ENCODE measurements at regions not wholly inside any gene's neighbourhood (a gene's known extent, or its start where the extent isn't known, plus 50 kb on each side); places are given as distances from the start of the nearest gene placed in this dataset.
"Not testable (repeated sequence)": the region's sequence is repeated elsewhere in the genome, so short reads cannot be mapped to it uniquely, and the experiment has no call there.

GRCh38 chr10:37520488-37520887 lies 336.9 kb downstream of the ZNF248 start:
- Histone ChIP-seq H3K27ac (ENCODE audit: control insufficient read depth, insufficient read depth, low read length) (no peak overlapping the region), H2AFZ (ENCODE audit: control insufficient read depth, low read length) (no peak overlapping the region), H3K9me1 (ENCODE audit: control insufficient read depth, extremely low read depth, insufficient read depth, low read length) (no peaks in the 10 kb centered on the region), H3K4me3 (ENCODE audit: control insufficient read depth in 2 of 3, extremely low read depth in 1 of 3, insufficient read depth in 2 of 3, low read depth in 1 of 3, low read length in 3 of 3) (no peak overlapping the region), H3K27me3 (ENCODE audit: control insufficient read depth, extremely low read depth, insufficient read depth, low read length) (no peaks in the 10 kb centered on the region), H3K9me3 (ENCODE audit: control insufficient read depth, low read depth, low read length) (no peaks in the 10 kb centered on the region), H3K4me1 (ENCODE audit: control insufficient read depth, extremely low read depth, insufficient read depth, low read length) (no peaks in the 10 kb centered on the region), H4K20me1 (ENCODE audit: control insufficient read depth, extremely low read depth, insufficient read depth, low read length) (no peaks in the 10 kb centered on the region), H3K36me3 (ENCODE audit: control insufficient read depth in 2 of 2, extremely low read depth in 1 of 2, insufficient read depth in 2 of 2, low read length in 2 of 2) (no peaks in the 10 kb centered on the region), H3K4me2 (ENCODE audit: control insufficient read depth, extremely low read depth, insufficient read depth, low read depth, low read length) (no peak overlapping the region), H3K9ac (ENCODE audit: control insufficient read depth, extremely low read depth, insufficient read depth, low read length) (no peak overlapping the region), H3K79me2 (ENCODE audit: control insufficient read depth, insufficient read depth, low read length) (no peaks in the 10 kb centered on the region)
- FAIRE-seq (no peak), DNase-seq (ENCODE audit: low read depth, low spot score) (no peak)
- TF ChIP-seq, protein P1, sequence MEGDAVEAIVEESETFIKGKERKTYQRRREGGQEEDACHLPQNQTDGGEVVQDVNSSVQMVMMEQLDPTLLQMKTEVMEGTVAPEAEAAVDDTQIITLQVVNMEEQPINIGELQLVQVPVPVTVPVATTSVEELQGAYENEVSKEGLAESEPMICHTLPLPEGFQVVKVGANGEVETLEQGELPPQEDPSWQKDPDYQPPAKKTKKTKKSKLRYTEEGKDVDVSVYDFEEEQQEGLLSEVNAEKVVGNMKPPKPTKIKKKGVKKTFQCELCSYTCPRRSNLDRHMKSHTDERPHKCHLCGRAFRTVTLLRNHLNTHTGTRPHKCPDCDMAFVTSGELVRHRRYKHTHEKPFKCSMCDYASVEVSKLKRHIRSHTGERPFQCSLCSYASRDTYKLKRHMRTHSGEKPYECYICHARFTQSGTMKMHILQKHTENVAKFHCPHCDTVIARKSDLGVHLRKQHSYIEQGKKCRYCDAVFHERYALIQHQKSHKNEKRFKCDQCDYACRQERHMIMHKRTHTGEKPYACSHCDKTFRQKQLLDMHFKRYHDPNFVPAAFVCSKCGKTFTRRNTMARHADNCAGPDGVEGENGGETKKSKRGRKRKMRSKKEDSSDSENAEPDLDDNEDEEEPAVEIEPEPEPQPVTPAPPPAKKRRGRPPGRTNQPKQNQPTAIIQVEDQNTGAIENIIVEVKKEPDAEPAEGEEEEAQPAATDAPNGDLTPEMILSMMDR (optimal IDR thresholded peaks at IDR 0.05 in 1 of 3, IDR thresholded peaks at IDR 0.05 in 1 of 3, conservative IDR thresholded peaks at IDR 0.05 in 1 of 3; ENCODE audit: extremely low read depth in 1 of 3, insufficient read depth in 2 of 3, low read length in 3 of 3): no peak
- TF ChIP-seq EZH2 (IDR thresholded peaks at IDR 0.05; ENCODE audit: low read length): no peak
- dilution Hi-C loops (cut with MboI; ENCODE audit: extremely low pct_ligation_motif_present, low sequenced_read_pairs): no loop called here

DNA sequence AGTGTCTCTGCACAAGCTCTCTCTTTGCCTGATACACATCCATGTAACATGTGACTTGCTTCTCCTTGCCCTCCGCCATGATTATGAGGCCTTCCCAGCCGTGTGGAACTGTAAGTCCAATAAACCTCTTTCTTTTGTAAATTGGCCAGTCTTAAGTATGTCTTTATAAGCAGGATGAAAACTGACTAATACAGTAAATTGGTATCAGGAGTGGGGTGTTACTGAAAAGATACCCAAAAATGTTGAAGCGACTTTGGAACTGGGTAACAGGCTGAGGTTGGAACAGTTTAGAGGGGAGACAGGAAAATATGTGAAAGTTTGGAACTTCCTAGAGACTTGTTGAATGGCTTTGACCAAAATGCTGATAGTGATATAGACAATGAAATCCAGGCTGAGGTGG lies 346.9 kb downstream of the ZNF248 start:
- H3K9ac ChIP-seq (ENCODE audit: control insufficient read depth, extremely low read depth, insufficient read depth, low read length); DNase-seq (ENCODE audit: low read depth, low spot score); H3K4me1 ChIP-seq (ENCODE audit: control insufficient read depth, extremely low read depth, insufficient read depth, low read length); H3K4me3 ChIP-seq (ENCODE audit: control insufficient read depth in 2 of 3, extremely low read depth in 1 of 3, insufficient read depth in 2 of 3, low read depth in 1 of 3, low read length in 3 of 3); dilution Hi-C loops (cut with MboI; ENCODE audit: extremely low pct_ligation_motif_present, low sequenced_read_pairs); H3K9me1 ChIP-seq (ENCODE audit: control insufficient read depth, extremely low read depth, insufficient read depth, low read length); H3K36me3 ChIP-seq (ENCODE audit: control insufficient read depth in 2 of 2, extremely low read depth in 1 of 2, insufficient read depth in 2 of 2, low read length in 2 of 2); H3K4me2 ChIP-seq (ENCODE audit: control insufficient read depth, extremely low read depth, insufficient read depth, low read depth, low read length); H4K20me1 ChIP-seq (ENCODE audit: control insufficient read depth, extremely low read depth, insufficient read depth, low read length); H3K27ac ChIP-seq (ENCODE audit: control insufficient read depth, insufficient read depth, low read length); H3K27me3 ChIP-seq (ENCODE audit: control insufficient read depth, extremely low read depth, insufficient read depth, low read length); FAIRE-seq; H2AFZ ChIP-seq (ENCODE audit: control insufficient read depth, low read length); H3K9me3 ChIP-seq (ENCODE audit: control insufficient read depth, low read depth, low read length); H3K79me2 ChIP-seq (ENCODE audit: control insufficient read depth, insufficient read depth, low read length): not testable (repeated sequence)

DNA sequence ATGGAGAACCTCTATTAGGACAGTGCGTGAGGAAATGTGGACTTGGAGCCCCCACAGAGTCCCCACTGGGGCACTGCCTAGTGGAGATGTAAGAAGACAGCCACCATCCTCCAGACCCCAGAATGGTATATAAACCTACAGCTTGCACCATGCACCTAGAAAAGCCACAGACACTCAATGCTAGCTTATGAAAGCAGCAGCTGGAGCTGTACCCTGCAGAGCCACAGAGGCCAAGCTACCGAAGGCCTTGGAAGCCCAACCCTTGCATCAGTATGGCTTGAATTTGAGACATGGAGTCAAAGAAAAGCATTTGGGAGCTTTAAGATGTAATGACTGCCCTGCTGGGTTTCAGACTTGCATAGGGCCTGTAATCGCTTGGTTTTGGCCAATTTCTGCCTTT lies 361.3 kb downstream of the ZNF248 start:
- TF ChIP-seq, protein P1 (optimal IDR thresholded peaks at IDR 0.05 in 1 of 3, IDR thresholded peaks at IDR 0.05 in 1 of 3, conservative IDR thresholded peaks at IDR 0.05 in 1 of 3; ENCODE audit: extremely low read depth in 1 of 3, insufficient read depth in 2 of 3, low read length in 3 of 3): no peak
- TF ChIP-seq EZH2 (IDR thresholded peaks at IDR 0.05; ENCODE audit: low read length): no peak
- no peaks in the 10 kb centered on the region for H3K79me2 ChIP-seq (ENCODE audit: control insufficient read depth, insufficient read depth, low read length)
- H4K20me1 ChIP-seq (ENCODE audit: control insufficient read depth, extremely low read depth, insufficient read depth, low read length): no peaks in the 10 kb centered on the region
- H3K9me1 ChIP-seq (ENCODE audit: control insufficient read depth, extremely low read depth, insufficient read depth, low read length): no peaks in the 10 kb centered on the region
- no peak overlapping the region for H2AFZ ChIP-seq (ENCODE audit: control insufficient read depth, low read length)
- no peaks in the 10 kb centered on the region for H3K36me3 ChIP-seq (ENCODE audit: control insufficient read depth in 2 of 2, extremely low read depth in 1 of 2, insufficient read depth in 2 of 2, low read length in 2 of 2)
- dilution Hi-C loops (cut with MboI; ENCODE audit: extremely low pct_ligation_motif_present, low sequenced_read_pairs): no loop called here
- H3K4me1 ChIP-seq (ENCODE audit: control insufficient read depth, extremely low read depth, insufficient read depth, low read length): no peaks in the 10 kb centered on the region
- no peak overlapping the region for H3K4me2 ChIP-seq (ENCODE audit: control insufficient read depth, extremely low read depth, insufficient read depth, low read depth, low read length)
- H3K27me3 ChIP-seq (ENCODE audit: control insufficient read depth, extremely low read depth, insufficient read depth, low read length): no peaks in the 10 kb centered on the region
- no peak overlapping the region for H3K4me3 ChIP-seq (ENCODE audit: control insufficient read depth in 2 of 3, extremely low read depth in 1 of 3, insufficient read depth in 2 of 3, low read depth in 1 of 3, low read length in 3 of 3)
- H3K9me3 ChIP-seq (ENCODE audit: control insufficient read depth, low read depth, low read length): no peaks in the 10 kb centered on the region
- FAIRE-seq: no peak
- no peak overlapping the region for H3K27ac ChIP-seq (ENCODE audit: control insufficient read depth, insufficient read depth, low read length)
- no peak for DNase-seq (ENCODE audit: low read depth, low spot score)
- no peak overlapping the region for H3K9ac ChIP-seq (ENCODE audit: control insufficient read depth, extremely low read depth, insufficient read depth, low read length)
